NCI-H510A treated with DMSO at 0.1 percent for 48 hours (cell line): ENCODE measurements at regions not wholly inside any gene's neighbourhood (a gene's known extent, or its start where the extent isn't known, plus 50 kb on each side); places are given as distances from the start of the nearest gene placed in this dataset.

ENCODE experiments used
- DNase-seq: peaks from one replicate; lab custom pipeline; 2025; lab: John Stamatoyannopoulos, UW

GRCh38 chr2:45255563-45255962 is 246.3 kb upstream of the SIX2 start:
- no peak for DNase-seq

- DNase-seq = no peak
These were observed 244.8 kb upstream of the SIX2 start for GRCh38 chr2:45254025-45254424.

GRCh38 chr2:45253151-45253550 is 243.9 kb upstream of the SIX2 start:
- no peak for DNase-seq

GRCh38 chr2:45250176-45250575 is 240.9 kb upstream of the SIX2 start:
- no peak for DNase-seq

- DNase-seq = no peak
These were observed 239.0 kb upstream of the SIX2 start for GRCh38 chr2:45248214-45248613.

GRCh38 chr2:45244928-45245327 is 235.7 kb upstream of the SIX2 start:
- no peak for DNase-seq

GRCh38 chr2:45242161-45242741 is 233.0 kb upstream of the SIX2 start:
- DNase-seq = peak; percentile 86

GRCh38 chr2:45241061-45241561 is 231.9 kb upstream of the SIX2 start:
- no peak for DNase-seq

GRCh38 chr2:45237850-45238542 is 228.7 kb upstream of the SIX2 start:
- peak; percentile 27 for DNase-seq

- DNase-seq = peak; percentile 68
These were observed 227.9 kb upstream of the SIX2 start for GRCh38 chr2:45237128-45237527.

GRCh38 chr2:45236268-45236667 is 227.0 kb upstream of the SIX2 start:
- no peak for DNase-seq

- DNase-seq = no peak
These were observed 224.0 kb upstream of the SIX2 start for GRCh38 chr2:45233301-45233700.

GRCh38 chr2:45232818-45233217 is 223.6 kb upstream of the SIX2 start:
- DNase-seq = no peak

GRCh38 chr2:45229411-45229810 is 220.2 kb upstream of the SIX2 start:
- no peak for DNase-seq

GRCh38 chr2:45227347-45227746 is 218.1 kb upstream of the SIX2 start:
- DNase-seq = no peak

GRCh38 chr2:45224993-45225380 is 215.7 kb upstream of the SIX2 start:
- no peak for DNase-seq

- DNase-seq = no peak
These were observed 215.2 kb upstream of the SIX2 start for GRCh38 chr2:45224321-45224992.

- DNase-seq = no peak
These were observed 214.3 kb upstream of the SIX2 start for GRCh38 chr2:45223531-45223930.

GRCh38 chr2:45220227-45220626 is 211.0 kb upstream of the SIX2 start:
- DNase-seq = peak; percentile 77

- peak; percentile 81 for DNase-seq
These were observed 209.7 kb upstream of the SIX2 start for GRCh38 chr2:45218931-45219339.

- DNase-seq = no peak
These were observed 209.0 kb upstream of the SIX2 start for GRCh38 chr2:45218297-45218696.

GRCh38 chr2:45216118-45216517 is 206.9 kb upstream of the SIX2 start:
- DNase-seq = no peak

- DNase-seq = no peak
These were observed 205.3 kb upstream of the SIX2 start for GRCh38 chr2:45214550-45214949.
